COLO829 (cell line): ENCODE measurements at regions not wholly inside any gene's neighbourhood (a gene's known extent, or its start where the extent isn't known, plus 50 kb on each side); places are given as distances from the start of the nearest gene placed in this dataset.

Experiments
- DNase-seq: peaks from one replicate; pipeline ENCODE4 v3.0.0; 2012; ENCODE audit warnings: low spot score

DNA sequence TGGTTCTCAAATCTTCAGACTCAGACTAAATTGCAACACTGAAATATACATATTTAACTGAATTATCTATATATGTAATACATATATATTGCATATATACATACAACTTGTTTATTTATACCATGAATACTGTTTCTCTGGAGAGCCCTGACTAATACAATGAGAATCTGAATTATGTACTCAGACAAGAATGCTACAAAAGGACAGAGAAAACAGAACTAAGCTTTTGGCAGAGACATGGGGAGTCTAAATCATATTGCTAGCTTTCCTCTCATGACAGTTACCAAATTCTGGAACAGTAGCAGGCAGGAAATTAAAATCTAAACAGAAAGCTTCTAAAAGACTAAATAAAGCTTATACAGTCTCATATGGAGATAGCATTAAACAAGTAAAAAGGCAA, 142.4 kb upstream of the KCNMB2 start:
- DNase-seq = no peak

- no peak for DNase-seq
Measured at GRCh38 chr3:178396318-178396717, 139.9 kb upstream of the KCNMB2 start.

GRCh38 chr3:178397202-178397601, 139.0 kb upstream of the KCNMB2 start:
- no peak for DNase-seq

- DNase-seq = no peak
Measured at GRCh38 chr3:178397836-178398235, 138.4 kb upstream of the KCNMB2 start.

GRCh38 chr3:178404961-178405360, 131.3 kb upstream of the KCNMB2 start:
- no peak for DNase-seq

DNA sequence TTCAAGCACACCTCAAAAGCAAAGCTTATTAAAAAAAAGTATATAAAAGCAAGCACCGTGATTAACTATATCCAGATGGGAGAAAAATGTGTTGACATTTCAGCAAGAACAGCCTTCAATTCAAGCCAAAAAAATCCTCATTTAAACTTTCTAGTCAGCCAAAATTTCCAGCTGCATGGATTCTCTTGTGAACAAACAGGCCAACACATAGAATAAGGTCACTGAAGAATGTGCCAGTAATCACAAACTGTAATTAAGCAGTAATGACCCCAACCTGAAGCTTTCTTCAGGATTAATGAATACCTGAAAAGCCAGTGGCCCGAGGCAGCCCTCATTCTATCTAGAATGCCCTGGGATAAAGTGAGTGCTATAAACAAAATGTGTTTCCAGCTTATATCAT, 130.7 kb upstream of the KCNMB2 start:
- DNase-seq = no peak

- DNase-seq = no peak
Measured at GRCh38 chr3:178406206-178406605, 130.0 kb upstream of the KCNMB2 start.

- DNase-seq = no peak
Measured at GRCh38 chr3:178415384-178415783, 120.9 kb upstream of the KCNMB2 start.

- DNase-seq = no peak
Measured at GRCh38 chr3:178417736-178418135, 118.5 kb upstream of the KCNMB2 start.

DNA sequence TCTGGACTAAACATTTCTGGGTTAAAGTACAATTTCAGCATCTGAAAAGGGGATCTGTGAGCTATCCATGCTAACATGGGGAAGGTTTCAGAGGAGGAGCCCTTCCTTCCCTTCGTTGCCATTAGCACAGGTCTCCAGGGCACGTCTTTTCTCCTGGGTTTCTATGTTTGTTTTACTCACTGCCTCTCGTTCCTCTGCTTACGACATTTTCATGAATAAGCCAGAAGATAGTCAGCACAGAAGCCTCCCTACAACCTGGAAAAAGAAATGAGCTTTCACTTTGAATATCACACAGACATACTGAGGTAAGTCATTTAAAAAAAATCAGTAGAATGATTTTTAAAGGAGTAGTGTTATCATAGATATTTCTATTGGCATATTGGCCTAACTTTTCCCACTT, 117.2 kb upstream of the KCNMB2 start:
- DNase-seq = no peak

- no peak for DNase-seq
Measured at GRCh38 chr3:178420033-178420432, 116.2 kb upstream of the KCNMB2 start.

DNA sequence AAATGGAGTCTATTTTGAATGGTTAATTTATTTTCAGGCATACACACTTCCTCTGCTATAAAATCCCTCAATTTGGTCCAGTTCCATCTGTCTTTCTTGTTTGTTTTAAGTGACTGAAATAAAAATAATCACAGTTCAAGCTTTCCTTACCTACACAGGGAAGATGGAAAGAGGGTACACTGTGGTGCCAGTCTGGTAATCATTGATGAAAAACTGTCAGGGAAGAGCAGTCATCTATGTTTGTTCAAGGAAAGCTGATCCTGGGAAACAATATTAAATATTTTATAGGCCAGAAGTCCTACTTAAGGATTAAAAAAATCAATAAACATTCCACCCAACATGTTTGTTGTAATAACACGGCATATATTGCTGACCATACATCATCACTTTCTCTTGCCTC, 115.2 kb upstream of the KCNMB2 start:
- DNase-seq = no peak

DNA sequence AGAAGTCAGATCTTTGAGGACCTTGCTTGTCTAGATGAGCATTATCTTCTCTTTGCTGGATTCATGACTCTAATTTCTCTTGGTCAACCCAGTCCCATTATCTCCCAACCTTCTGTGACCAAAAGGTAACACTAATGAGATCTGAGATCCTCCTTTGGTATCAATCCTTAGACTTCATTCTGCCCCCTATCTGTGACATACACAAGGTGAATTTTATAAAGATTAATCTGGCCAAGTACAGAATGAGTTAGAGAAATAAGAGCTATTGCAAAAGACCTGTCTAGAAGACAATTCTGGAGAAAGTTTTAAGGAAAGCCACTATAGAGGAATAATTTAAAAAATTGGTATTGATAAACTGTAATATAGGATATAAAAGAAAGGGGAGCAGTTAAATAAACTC, 113.8 kb upstream of the KCNMB2 start:
- no peak for DNase-seq

GRCh38 chr3:178428037-178428436, 108.2 kb upstream of the KCNMB2 start:
- DNase-seq = no peak

DNA sequence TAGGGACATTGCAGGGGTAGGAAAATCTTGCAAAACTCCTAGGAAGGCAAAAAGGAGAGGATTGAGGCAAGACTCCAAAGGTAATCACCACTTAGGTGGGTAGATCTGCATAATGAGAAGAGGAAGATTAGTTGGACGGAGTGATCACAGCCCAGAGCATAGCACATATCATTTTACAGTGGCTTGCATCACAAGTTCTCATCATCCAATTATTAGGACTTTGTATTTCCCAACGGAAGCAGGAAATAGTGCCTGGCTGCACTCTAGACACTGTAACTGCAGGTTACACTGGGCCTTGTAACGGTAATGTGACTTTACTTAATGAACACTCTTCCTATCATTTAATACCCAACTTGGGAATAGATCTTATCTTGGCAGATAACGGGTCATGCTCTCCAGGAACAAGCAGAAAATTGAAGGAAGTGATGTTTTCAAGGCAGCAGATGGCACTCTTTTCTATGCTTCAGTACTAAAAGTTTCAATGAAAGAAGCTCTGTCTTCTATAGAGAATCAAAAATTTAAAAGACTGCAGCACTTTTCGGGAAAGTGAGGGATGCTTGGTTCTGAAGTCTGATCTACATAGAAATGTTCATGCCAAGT, 101.9 kb upstream of the KCNMB2 start:
- DNase-seq = peak; percentile 65

- DNase-seq = no peak
Measured at GRCh38 chr3:178435575-178435974, 100.7 kb upstream of the KCNMB2 start.

DNA sequence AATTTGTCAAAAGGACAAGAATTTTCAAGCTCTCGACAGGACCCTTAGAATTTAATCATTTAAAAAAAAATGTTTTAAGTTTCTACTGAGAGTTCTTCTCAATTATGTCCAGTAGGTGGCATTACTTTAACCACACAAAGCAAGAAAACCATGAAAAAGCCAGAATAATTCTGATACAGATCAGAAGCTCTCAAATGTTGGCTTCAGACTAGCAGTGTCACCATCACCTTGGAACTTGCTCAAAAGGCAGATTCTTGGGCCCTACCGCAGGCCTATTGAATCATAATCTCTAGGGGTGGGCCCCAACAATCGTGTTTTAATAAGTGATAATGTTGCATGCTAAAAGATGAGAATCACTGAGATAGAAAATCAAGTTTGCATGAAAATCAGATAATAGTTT, 99.5 kb upstream of the KCNMB2 start:
- peak; percentile 73 for DNase-seq

- DNase-seq = no peak
Measured at GRCh38 chr3:178437236-178437635, 99.0 kb upstream of the KCNMB2 start.

GRCh38 chr3:178439504-178439903, 96.7 kb upstream of the KCNMB2 start:
- DNase-seq = peak; percentile 76

- DNase-seq = no peak
Measured at GRCh38 chr3:178440043-178440442, 96.2 kb upstream of the KCNMB2 start.

DNA sequence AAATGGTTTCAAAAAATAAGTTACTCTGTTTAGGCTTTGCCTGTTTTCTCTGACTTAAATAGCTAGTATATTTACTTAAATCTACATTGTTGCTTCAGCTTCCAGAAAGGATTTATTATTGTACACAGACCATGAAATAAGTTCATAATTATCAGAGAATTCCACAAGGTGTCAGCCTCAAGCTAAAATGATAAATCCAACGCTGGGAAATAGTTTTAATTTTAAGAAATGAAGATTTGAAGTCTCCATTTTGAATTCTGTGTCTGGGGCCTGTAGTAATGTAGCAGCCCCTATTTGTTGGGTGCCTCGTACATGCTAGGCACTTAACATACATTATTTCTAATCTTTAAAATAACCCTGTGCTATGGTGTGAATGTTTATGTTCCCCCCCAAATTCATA, 92.6 kb upstream of the KCNMB2 start:
- DNase-seq = no peak

DNA sequence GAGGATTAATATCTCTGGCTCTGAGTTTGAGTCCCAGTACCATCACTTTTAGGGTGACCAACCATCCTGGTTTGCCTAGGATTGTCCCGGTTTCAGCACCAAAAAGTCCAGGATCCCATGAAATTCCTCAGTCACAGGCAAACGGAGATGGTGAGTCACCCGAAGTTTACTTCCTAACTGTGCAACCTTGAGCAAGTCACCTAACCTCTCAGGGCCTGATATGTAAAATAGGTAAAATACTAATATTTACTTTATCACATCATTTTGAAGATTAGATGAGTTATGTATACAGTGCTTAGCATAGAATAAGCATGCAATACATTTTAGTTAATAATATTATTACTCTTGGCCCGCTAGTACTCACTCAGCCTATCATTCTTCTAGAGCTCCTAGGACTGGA, 91.1 kb upstream of the KCNMB2 start:
- DNase-seq = no peak

- no peak for DNase-seq
Measured at GRCh38 chr3:178446059-178446458, 90.2 kb upstream of the KCNMB2 start.

- no peak for DNase-seq
Measured at GRCh38 chr3:178450476-178450875, 85.8 kb upstream of the KCNMB2 start.

- DNase-seq = no peak
Measured at GRCh38 chr3:178451799-178452198, 84.4 kb upstream of the KCNMB2 start.
